ENCODE measurements at regions not wholly inside any gene's neighbourhood (a gene's known extent, or its start where the extent isn't known, plus 50 kb on each side); places are given as distances from the start of the nearest gene placed in this dataset.
"Not testable (repeated sequence)": the region's sequence is repeated elsewhere in the genome, so short reads cannot be mapped to it uniquely, and the experiment has no call there.

DNA sequence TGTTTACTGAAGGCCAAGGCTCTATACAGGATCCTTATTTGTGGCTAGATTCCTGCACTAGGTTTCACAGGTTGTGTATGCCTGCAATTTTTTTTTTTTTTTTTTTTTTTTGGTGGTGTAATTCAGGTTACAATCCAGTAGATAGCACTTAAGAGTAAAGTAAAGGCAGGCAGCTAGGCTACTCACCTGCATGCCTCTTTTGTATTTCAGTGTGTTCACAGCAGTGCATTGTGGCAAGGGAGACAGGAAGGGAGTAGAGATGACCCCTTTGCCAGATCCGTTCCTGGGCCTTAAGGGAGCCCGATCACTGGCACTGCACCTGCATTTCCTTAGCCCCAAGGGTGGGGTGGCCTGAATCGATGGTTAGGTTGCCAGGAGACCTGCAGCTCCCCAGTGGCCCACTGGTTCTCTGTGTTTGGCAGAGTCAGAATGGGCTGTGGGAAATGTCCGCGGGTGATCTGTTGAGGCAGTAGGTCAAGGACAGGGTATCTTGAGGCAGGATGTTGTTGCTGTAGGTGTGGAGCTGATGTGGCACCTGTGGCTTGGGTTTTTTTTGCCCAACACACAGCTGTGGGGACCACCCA is 374.9 kb upstream of the AADAT start:
- Mint-ChIP-seq H3K4me3 (no peak overlapping the region), H3K4me1 (ENCODE audit: low read depth) (no peaks in the 10 kb centered on the region)
- no peak for ATAC-seq (replicated peaks in 1 of 2)

GRCh38 chr4:170446782-170447181 is 357.0 kb upstream of the AADAT start:
- DNase-seq: no peak
- Mint-ChIP-seq H3K27me3 (ENCODE audit: low read depth) (no peaks in the 10 kb centered on the region), H3K27ac (no peak overlapping the region), H3K9me3 (peaks cover 4% of the 10 kb centered on the region in 2 donors), H3K4me1 (ENCODE audit: low read depth) (no peaks in the 10 kb centered on the region), H3K4me3 (no peak overlapping the region), H3K36me3 (ENCODE audit: insufficient read depth in 2 of 2) (no peaks in the 10 kb centered on the region)
- ATAC-seq (replicated peaks in 1 of 2): no peak

More for the DNA sequence above, 374.9 kb upstream of the AADAT start:
- Mint-ChIP-seq H3K36me3 (ENCODE audit: insufficient read depth in 2 of 2) (peaks cover 0 to 1% of the 10 kb centered on the region in 2 donors), H3K27me3 (ENCODE audit: low read depth) (no peaks in the 10 kb centered on the region), H3K9me3 (peaks cover 0 to 6% of the 10 kb centered on the region in 2 donors), H3K27ac (no peak overlapping the region)
- no peak for DNase-seq

- not testable (repeated sequence) for H3K27me3 Mint-ChIP-seq (ENCODE audit: low read depth); H3K4me1 Mint-ChIP-seq (ENCODE audit: low read depth); DNase-seq; ATAC-seq (replicated peaks in 1 of 2); H3K36me3 Mint-ChIP-seq (ENCODE audit: insufficient read depth in 2 of 2); H3K9me3 Mint-ChIP-seq; H3K27ac Mint-ChIP-seq; H3K4me3 Mint-ChIP-seq
These were observed 351.4 kb upstream of the AADAT start for GRCh38 chr4:170441146-170441545.

DNA sequence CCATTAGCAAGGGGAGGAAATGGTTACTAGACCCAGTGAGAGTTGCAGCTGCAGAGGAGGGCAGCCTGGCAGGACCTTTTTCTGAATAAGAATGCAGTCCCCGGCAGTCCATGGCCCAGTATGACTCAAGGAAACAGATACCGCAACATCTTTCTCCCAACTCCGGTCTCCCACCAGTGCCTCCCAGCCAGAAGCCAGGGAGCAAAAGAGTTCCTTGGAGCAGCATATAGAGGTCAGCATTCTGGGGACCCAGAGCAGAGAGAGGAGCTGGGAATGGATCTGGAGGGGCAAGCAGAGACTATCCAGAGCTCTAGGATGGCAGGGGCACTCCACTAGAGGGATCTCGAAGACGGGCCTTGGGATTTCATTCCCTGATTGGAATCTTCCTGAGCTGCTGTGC is 339.2 kb upstream of the AADAT start:
- no peaks in the 10 kb centered on the region for H3K27me3 Mint-ChIP-seq (ENCODE audit: low read depth)
- DNase-seq (no peak), ATAC-seq (replicated peaks in 1 of 2) (no peak)
- H3K4me1 Mint-ChIP-seq (ENCODE audit: low read depth): no peaks in the 10 kb centered on the region
- H3K27ac Mint-ChIP-seq: no peak overlapping the region
- no peak overlapping the region for H3K4me3 Mint-ChIP-seq
- no peaks in the 10 kb centered on the region for H3K36me3 Mint-ChIP-seq (ENCODE audit: insufficient read depth in 2 of 2)
- peaks cover 1 to 9% of the 10 kb centered on the region in 2 donors for H3K9me3 Mint-ChIP-seq

DNA sequence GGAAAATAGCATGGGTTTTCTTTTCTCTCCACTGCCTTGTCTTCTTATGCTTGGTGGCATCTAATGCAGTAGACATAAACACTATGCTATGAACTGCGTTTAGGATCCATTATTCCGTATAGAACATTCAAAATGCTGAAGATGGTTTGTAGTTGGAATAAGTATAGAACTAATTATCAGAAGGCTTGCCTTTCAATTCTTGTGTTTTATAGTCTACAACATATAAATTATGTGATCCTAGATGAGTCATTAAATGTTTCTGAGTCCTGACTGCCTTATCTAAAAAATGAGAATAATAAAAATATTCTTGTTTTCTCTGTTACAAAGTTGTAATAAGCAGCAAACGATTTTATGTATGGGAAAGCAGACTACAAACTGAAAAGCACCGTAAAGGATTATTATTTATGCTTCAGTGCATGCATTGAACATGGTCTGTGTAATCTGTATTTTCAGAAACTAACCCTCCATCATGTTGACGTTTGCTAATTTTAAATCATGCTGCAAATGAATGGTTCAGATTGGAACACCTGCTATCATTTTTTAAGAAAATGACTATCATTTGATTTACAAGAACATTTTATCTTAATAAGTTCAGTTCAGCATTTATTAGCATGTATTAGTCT is 335.9 kb upstream of the AADAT start:
- Mint-ChIP-seq H3K36me3 (ENCODE audit: insufficient read depth in 2 of 2) (no peaks in the 10 kb centered on the region), H3K27ac (no peak overlapping the region), H3K4me1 (ENCODE audit: low read depth) (no peaks in the 10 kb centered on the region), H3K9me3 (peaks cover 1 to 5% of the 10 kb centered on the region in 2 donors), H3K27me3 (ENCODE audit: low read depth) (no peaks in the 10 kb centered on the region), H3K4me3 (no peak overlapping the region)
- DNase-seq (no peak), ATAC-seq (replicated peaks in 1 of 2) (no peak)

DNA sequence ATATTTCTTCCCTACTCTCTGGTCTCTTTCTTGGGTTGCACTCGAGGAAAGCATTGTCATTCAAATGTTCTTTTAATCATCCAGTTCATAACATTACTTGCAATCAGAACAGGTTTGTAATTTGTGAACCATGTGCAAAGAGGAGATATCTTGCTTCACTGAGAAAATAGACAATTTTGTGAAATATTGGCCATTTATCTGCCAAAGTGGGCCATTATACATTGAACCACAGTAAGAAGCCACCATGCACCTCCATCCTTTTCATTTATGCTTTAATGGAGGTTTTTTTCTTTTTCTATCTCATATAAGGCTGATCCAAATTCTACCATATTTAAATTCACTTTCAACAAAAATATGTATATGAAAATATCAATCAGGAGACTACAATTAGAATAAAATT is 335.3 kb upstream of the AADAT start:
- ATAC-seq (replicated peaks in 1 of 2): no peak
- no peaks in the 10 kb centered on the region for H3K27me3 Mint-ChIP-seq (ENCODE audit: low read depth)

DNA sequence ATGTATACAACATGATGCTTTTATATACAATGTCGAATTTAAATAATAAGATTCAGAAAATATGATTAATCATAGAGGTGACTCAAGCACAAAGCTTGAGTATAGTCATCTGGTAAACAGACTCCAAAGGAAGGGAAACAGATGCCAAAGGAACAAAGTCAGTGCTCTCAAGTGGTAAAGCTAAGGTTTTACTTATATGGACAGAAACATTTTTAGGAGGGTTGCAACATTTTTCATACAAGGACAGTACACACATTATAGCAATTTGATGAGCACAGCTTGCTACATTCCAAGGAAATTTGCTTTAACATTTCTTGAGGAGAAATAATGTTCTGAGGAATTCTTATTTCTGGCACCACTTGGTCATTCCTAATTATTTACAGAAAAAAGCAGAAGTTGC is 333.4 kb upstream of the AADAT start:
- H3K9me3 Mint-ChIP-seq: peaks cover 1 to 6% of the 10 kb centered on the region in 2 donors
- ATAC-seq (replicated peaks in 1 of 2): no peak
- DNase-seq: no peak
- no peaks in the 10 kb centered on the region for H3K36me3 Mint-ChIP-seq (ENCODE audit: insufficient read depth in 2 of 2)
- no peak overlapping the region for H3K27ac Mint-ChIP-seq
- H3K27me3 Mint-ChIP-seq (ENCODE audit: low read depth): no peaks in the 10 kb centered on the region
- no peaks in the 10 kb centered on the region for H3K4me1 Mint-ChIP-seq (ENCODE audit: low read depth)
- H3K4me3 Mint-ChIP-seq: no peak overlapping the region

More for the DNA sequence above, 335.3 kb upstream of the AADAT start:
- Mint-ChIP-seq H3K36me3 (ENCODE audit: insufficient read depth in 2 of 2) (no peaks in the 10 kb centered on the region), H3K27ac (no peak overlapping the region), H3K9me3 (peaks cover 1 to 5% of the 10 kb centered on the region in 2 donors), H3K4me1 (ENCODE audit: low read depth) (no peaks in the 10 kb centered on the region), H3K4me3 (no peak overlapping the region)
- DNase-seq: no peak

DNA sequence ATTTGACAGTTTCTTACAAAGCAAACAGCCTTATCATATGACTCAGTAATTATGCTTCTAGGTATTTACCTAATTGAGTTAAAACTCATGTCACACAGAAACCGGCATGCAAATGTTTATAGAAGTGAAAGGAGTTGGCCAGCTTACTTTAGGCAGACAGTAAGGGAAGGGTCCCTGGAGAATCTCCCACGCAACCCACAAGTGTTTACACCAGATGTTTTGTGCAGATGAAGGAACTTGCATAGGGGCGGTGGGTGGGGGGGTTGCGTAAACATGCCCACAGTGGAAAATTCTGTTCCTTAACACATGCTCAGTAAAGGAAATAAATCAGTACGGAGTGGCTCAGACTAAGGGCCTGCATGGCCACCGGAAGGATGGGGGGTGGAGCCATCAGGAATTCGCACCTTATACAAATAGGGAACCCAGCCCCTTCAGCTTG is 330.5 kb upstream of the AADAT start:
- Mint-ChIP-seq H3K4me1 (ENCODE audit: low read depth) (no peaks in the 10 kb centered on the region), H3K27me3 (ENCODE audit: low read depth) (no peaks in the 10 kb centered on the region), H3K9me3 (peaks cover 1 to 8% of the 10 kb centered on the region in 2 donors), H3K27ac (no peak overlapping the region), H3K36me3 (ENCODE audit: insufficient read depth in 2 of 2) (no peaks in the 10 kb centered on the region), H3K4me3 (no peak overlapping the region)
- DNase-seq (no peak), ATAC-seq (replicated peaks in 1 of 2) (no peak)

- H3K9me3 Mint-ChIP-seq: peaks cover 0 to 3% of the 10 kb centered on the region in 2 donors
These were observed 325.2 kb upstream of the AADAT start for GRCh38 chr4:170414961-170415360.

DNA sequence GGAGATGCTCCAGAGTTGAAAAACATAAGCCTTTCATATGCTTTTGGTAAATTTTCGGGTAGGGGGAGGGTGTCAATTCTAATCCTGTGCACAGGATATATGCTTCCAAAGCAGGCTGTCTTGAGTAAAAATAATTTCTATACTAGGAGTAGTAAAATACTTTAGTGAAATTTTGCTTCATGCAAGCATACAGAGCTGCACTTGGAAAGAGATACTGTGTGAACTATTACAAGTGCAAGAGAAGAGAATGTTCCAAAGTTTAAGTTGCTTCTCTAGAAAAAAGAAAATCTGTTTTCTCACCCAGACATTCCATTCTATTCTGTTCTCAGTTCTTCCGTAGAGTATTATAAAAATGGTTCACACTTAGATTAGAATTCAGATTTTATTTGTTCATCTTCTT is 324.6 kb upstream of the AADAT start:
- Mint-ChIP-seq H3K9me3 (peaks cover 0 to 3% of the 10 kb centered on the region in 2 donors), H3K27me3 (ENCODE audit: low read depth) (no peaks in the 10 kb centered on the region), H3K36me3 (ENCODE audit: insufficient read depth in 2 of 2) (peaks cover 0 to 1% of the 10 kb centered on the region in 2 donors), H3K4me1 (ENCODE audit: low read depth) (no peaks in the 10 kb centered on the region), H3K4me3 (no peak overlapping the region), H3K27ac (no peak overlapping the region)
- ATAC-seq (replicated peaks in 1 of 2) (no peak), DNase-seq (no peak)

More at GRCh38 chr4:170414961-170415360, 325.2 kb upstream of the AADAT start:
- Mint-ChIP-seq H3K27me3 (ENCODE audit: low read depth) (no peaks in the 10 kb centered on the region), H3K27ac (no peak overlapping the region), H3K4me3 (no peak overlapping the region), H3K36me3 (ENCODE audit: insufficient read depth in 2 of 2) (peaks cover 0 to 1% of the 10 kb centered on the region in 2 donors), H3K4me1 (ENCODE audit: low read depth) (no peaks in the 10 kb centered on the region)
- DNase-seq (no peak), ATAC-seq (replicated peaks in 1 of 2) (no peak)

DNA sequence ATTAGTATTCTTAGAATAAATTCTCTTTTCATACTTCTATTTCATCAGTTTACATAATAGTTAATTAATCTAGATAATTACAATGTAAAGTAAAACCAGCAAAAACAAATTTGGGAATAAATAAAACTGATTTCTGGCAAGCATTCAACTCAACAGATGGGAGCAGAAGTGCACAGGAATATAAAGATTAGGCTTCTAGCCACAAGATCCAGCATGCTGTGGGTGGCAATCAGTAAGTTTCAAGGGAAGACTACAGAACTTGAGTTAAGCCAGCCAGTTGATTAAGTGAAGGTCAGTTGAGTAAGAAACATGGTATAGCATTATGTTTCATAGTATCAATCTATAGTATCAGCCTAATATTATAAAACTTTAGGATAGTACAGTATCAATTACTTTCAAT is 324.2 kb upstream of the AADAT start:
- Mint-ChIP-seq H3K4me3 (no peak overlapping the region), H3K36me3 (ENCODE audit: insufficient read depth in 2 of 2) (peaks cover 0 to 1% of the 10 kb centered on the region in 2 donors), H3K9me3 (peaks cover 2 to 4% of the 10 kb centered on the region in 2 donors), H3K27me3 (ENCODE audit: low read depth) (no peaks in the 10 kb centered on the region), H3K4me1 (ENCODE audit: low read depth) (no peaks in the 10 kb centered on the region), H3K27ac (no peak overlapping the region)
- ATAC-seq (replicated peaks in 1 of 2) (no peak), DNase-seq (no peak)

GRCh38 chr4:170400361-170400760 is 310.6 kb upstream of the AADAT start:
- DNase-seq: no peak
- Mint-ChIP-seq H3K36me3 (ENCODE audit: insufficient read depth in 2 of 2) (no peaks in the 10 kb centered on the region), H3K4me1 (ENCODE audit: low read depth) (no peaks in the 10 kb centered on the region), H3K4me3 (no peak overlapping the region), H3K27me3 (ENCODE audit: low read depth) (no peaks in the 10 kb centered on the region), H3K27ac (no peak overlapping the region), H3K9me3 (peaks cover 1 to 7% of the 10 kb centered on the region in 2 donors)
- ATAC-seq (replicated peaks in 1 of 2): no peak

GRCh38 chr4:170399581-170400293 is 310.0 kb upstream of the AADAT start:
- ATAC-seq (replicated peaks in 1 of 2): no peak
- H3K27me3 Mint-ChIP-seq (ENCODE audit: low read depth): no peaks in the 10 kb centered on the region

More at GRCh38 chr4:170399581-170400293, 310.0 kb upstream of the AADAT start:
- H3K4me1 Mint-ChIP-seq (ENCODE audit: low read depth): no peaks in the 10 kb centered on the region
- no peak for DNase-seq
- H3K9me3 Mint-ChIP-seq: peaks cover 1 to 7% of the 10 kb centered on the region in 2 donors
- no peak overlapping the region for H3K4me3 Mint-ChIP-seq
- no peaks in the 10 kb centered on the region for H3K36me3 Mint-ChIP-seq (ENCODE audit: insufficient read depth in 2 of 2)
- no peak overlapping the region for H3K27ac Mint-ChIP-seq
